ENCODE measurements at regions not wholly inside any gene's neighbourhood (a gene's known extent, or its start where the extent isn't known, plus 50 kb on each side); places are given as distances from the start of the nearest gene placed in this dataset.

DNA sequence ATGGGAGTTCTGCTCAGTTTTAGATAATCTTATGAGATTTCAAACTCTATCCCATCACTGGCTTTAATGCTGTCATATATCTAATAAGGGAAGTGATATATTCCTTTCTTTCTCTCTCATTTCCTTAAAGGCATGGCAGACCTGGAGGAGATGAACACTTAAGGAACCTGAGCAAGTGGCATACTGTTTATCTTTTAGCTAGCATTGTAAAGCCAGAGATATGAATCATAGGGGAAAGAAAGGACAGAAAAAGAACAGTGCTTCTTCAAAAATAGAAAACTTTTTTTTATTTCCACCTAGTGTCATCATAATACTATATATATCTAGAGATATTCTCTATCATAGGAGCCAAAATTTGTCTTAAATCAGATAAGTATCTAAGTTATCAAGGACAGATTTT, 68.3 kb upstream of the PSMA6 start:
- DNase-seq (ENCODE audit: low spot score in 2 of 2): no peak
- Histone ChIP-seq H3K4me3 (no peak overlapping the region), H3K36me3 (no peaks in the 10 kb centered on the region), H3K9me3 (no peaks in the 10 kb centered on the region), H3K27ac (no peak overlapping the region), H3K4me1 (no peaks in the 10 kb centered on the region), H3K27me3 (no peaks in the 10 kb centered on the region)
- TF ChIP-seq, protein P1, sequence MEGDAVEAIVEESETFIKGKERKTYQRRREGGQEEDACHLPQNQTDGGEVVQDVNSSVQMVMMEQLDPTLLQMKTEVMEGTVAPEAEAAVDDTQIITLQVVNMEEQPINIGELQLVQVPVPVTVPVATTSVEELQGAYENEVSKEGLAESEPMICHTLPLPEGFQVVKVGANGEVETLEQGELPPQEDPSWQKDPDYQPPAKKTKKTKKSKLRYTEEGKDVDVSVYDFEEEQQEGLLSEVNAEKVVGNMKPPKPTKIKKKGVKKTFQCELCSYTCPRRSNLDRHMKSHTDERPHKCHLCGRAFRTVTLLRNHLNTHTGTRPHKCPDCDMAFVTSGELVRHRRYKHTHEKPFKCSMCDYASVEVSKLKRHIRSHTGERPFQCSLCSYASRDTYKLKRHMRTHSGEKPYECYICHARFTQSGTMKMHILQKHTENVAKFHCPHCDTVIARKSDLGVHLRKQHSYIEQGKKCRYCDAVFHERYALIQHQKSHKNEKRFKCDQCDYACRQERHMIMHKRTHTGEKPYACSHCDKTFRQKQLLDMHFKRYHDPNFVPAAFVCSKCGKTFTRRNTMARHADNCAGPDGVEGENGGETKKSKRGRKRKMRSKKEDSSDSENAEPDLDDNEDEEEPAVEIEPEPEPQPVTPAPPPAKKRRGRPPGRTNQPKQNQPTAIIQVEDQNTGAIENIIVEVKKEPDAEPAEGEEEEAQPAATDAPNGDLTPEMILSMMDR (IDR thresholded peaks at IDR 0.05): no peak
- intact Hi-C loops (cut with DNase I): no loop called here

DNA sequence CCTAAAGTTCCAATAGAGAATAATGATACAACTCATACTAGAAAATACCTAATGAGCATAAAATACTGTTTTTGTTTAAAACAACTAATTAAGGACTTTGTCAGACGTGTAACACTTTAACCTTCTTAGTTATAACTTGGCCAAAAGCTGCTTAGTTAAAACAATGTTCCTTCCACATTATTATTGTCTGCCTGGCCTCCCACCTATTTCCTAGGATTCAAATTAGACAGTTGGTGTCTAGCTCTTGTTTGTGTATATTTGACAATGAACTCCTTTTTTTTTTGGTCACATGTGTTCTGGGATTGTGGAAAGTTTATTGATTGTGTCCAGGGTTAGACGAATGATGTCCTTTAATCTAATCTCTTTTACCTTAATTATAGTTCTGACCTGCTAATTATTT, 67.6 kb upstream of the PSMA6 start:
- TF ChIP-seq, protein P1 (IDR thresholded peaks at IDR 0.05): no peak
- intact Hi-C loops (cut with DNase I): no loop called here
- no peak overlapping the region for H3K4me3 ChIP-seq
- no peaks in the 10 kb centered on the region for H3K9me3 ChIP-seq
- H3K27me3 ChIP-seq: no peaks in the 10 kb centered on the region
- H3K27ac ChIP-seq: no peak overlapping the region
- H3K4me1 ChIP-seq: no peaks in the 10 kb centered on the region
- DNase-seq (ENCODE audit: low spot score in 2 of 2): no peak
- H3K36me3 ChIP-seq: no peaks in the 10 kb centered on the region

- H3K27me3 ChIP-seq: no peaks in the 10 kb centered on the region
- no peak for DNase-seq (ENCODE audit: low spot score in 2 of 2)
- no peaks in the 10 kb centered on the region for H3K36me3 ChIP-seq
- TF ChIP-seq, protein P1 (IDR thresholded peaks at IDR 0.05): peak in 1 of 3 experiments; percentile 17
- no peaks in the 10 kb centered on the region for H3K4me1 ChIP-seq
- H3K27ac ChIP-seq: no peak overlapping the region
- intact Hi-C loops (cut with DNase I): no loop called here
- H3K4me3 ChIP-seq: no peak overlapping the region
- H3K9me3 ChIP-seq: no peaks in the 10 kb centered on the region
Observed at GRCh38 chr14:35229084-35229791, 62.9 kb upstream of the PSMA6 start.

GRCh38 chr14:35229792-35230089, 62.4 kb upstream of the PSMA6 start:
- H3K27ac ChIP-seq: no peak overlapping the region
- DNase-seq (ENCODE audit: low spot score in 2 of 2): no peak
- no peaks in the 10 kb centered on the region for H3K27me3 ChIP-seq
- H3K4me3 ChIP-seq: no peak overlapping the region
- intact Hi-C loops (cut with DNase I): no loop called here
- no peaks in the 10 kb centered on the region for H3K9me3 ChIP-seq
- TF ChIP-seq, protein P1 (IDR thresholded peaks at IDR 0.05): no peak
- no peaks in the 10 kb centered on the region for H3K36me3 ChIP-seq
- no peaks in the 10 kb centered on the region for H3K4me1 ChIP-seq

DNA sequence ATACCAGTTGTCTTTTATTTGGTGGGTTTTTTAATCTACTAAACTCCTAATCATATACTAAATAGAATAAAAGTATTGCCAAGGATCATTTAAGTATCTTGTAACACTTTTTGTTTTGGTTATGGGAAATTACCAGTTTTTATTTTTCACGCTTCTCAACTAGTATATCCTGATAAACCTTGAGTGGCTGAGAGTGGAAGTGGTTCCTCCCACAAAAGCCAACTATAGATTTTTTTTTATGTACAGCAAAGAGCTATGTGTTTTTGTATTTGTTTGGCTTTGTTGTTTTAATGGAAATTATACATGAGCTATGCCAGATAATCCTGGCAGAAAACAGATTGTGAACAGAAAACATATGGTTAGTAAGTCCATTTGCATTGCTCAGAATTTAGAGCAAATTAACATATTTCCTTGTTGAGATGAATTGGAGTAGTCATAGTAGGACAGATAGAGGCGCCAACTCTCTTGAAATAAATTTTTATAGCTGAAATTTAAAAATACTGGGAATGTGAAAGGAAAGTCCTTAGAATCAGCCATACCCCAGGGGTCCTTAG, 60.9 kb upstream of the PSMA6 start:
- no peaks in the 10 kb centered on the region for H3K27me3 ChIP-seq
- no peaks in the 10 kb centered on the region for H3K36me3 ChIP-seq
- H3K9me3 ChIP-seq: no peaks in the 10 kb centered on the region
- TF ChIP-seq, protein P1 (IDR thresholded peaks at IDR 0.05): no peak
- no peak overlapping the region for H3K4me3 ChIP-seq
- H3K4me1 ChIP-seq: no peaks in the 10 kb centered on the region
- DNase-seq (ENCODE audit: low spot score in 2 of 2): no peak
- intact Hi-C loops (cut with DNase I): no loop called here
- no peak overlapping the region for H3K27ac ChIP-seq

All from ascending aorta (tissue), 2 donors.